CD4-positive, alpha-beta T cell (primary cell): ENCODE measurements at regions not wholly inside any gene's neighbourhood (a gene's known extent, or its start where the extent isn't known, plus 50 kb on each side); places are given as distances from the start of the nearest gene placed in this dataset.

Experiments used
- ATAC-seq: fragments of 200-7000 bp; cut with Tn5 transposase; one replicate; pipeline ENCODE4 v1.10.0; 2022; ENCODE audit warnings: mild to moderate bottlenecking; ENCODE audit not compliant: poor library complexity
- CTCF ChIA-PET: fragments of 350-600 bp; sonication (Branson Sonifier 250); formaldehyde crosslinking; loops from one replicate; lab custom pipeline; 2021; ENCODE audit warnings: antibody characterized with exemption, inconsistent platforms; lab: Charles Lee
- POLR2A ChIA-PET: fragments of 350-600 bp; sonication (Branson Sonifier 250); formaldehyde crosslinking; loops from one replicate; lab custom pipeline; 2021; ENCODE audit warnings: antibody characterized with exemption, inconsistent platforms; lab: Charles Lee
- DNase-seq, 14 experiments: peaks; one replicate each; pipeline ENCODE4 v3.0.0-alpha.2; 2013 to 2020; ENCODE audit warnings: mixed read lengths in 2 of 14
- H3K27ac ChIP-seq, 2 donors: one replicate each; pipeline versions ENCODE4 v1.5.1 to v1.7.0; 2013; ENCODE audit warnings: low read length in 2 of 2, low read depth in 1 of 2, mild to moderate bottlenecking in 1 of 2
- H3K27me3 ChIP-seq, 2 experiments: 1 replicate in 1 of 2; 2 replicates in 1 of 2; pipeline versions ENCODE4 v1.6.1 to v1.7.0; 2013; ENCODE audit warnings: low read length in 2 of 2, control low read depth in 1 of 2, mild to moderate bottlenecking in 1 of 2, moderate library complexity in 1 of 2; ENCODE audit not compliant: insufficient read depth in 2 of 2, control insufficient read depth in 1 of 2
- H3K36me3 ChIP-seq: one replicate; pipeline ENCODE4 v1.6.1; 2013; ENCODE audit warnings: low read length, control low read depth; ENCODE audit not compliant: insufficient read depth
- H3K4me1 ChIP-seq: one replicate; pipeline ENCODE4 v1.6.1; 2013; ENCODE audit warnings: low read length, control low read depth; ENCODE audit not compliant: insufficient read depth
- H3K4me3 ChIP-seq: one replicate; pipeline ENCODE4 v1.5.1; 2013; ENCODE audit warnings: mild to moderate bottlenecking, low read length, moderate library complexity
- H3K9me3 ChIP-seq, 2 experiments: 1 replicate in 1 of 2; 2 replicates in 1 of 2; pipeline versions ENCODE4 v1.6.1 to v1.7.0; 2013; ENCODE audit warnings: low read length in 2 of 2, mild to moderate bottlenecking in 2 of 2, control low read depth in 1 of 2, moderate library complexity in 1 of 2; ENCODE audit not compliant: control insufficient read depth in 1 of 2, insufficient read depth in 1 of 2
- H3K27ac Mint-ChIP-seq: one replicate; pipeline ENCODE4 v1.8.0; 2020; ENCODE audit warnings: mixed read lengths
- H3K27me3 Mint-ChIP-seq: one replicate; pipeline ENCODE4 v1.8.0; 2021; ENCODE audit warnings: mixed read lengths
- H3K36me3 Mint-ChIP-seq: one replicate; pipeline ENCODE4 v1.8.0; 2021; ENCODE audit warnings: low read depth, mixed read lengths
- H3K4me1 Mint-ChIP-seq: one replicate; pipeline ENCODE4 v1.8.0; 2021; ENCODE audit warnings: low read depth, mixed read lengths
- H3K4me3 Mint-ChIP-seq: one replicate; pipeline ENCODE4 v1.8.0; 2020; ENCODE audit warnings: mild to moderate bottlenecking, mixed read lengths
- H3K9me3 Mint-ChIP-seq: one replicate; pipeline ENCODE4 v1.8.0; 2020; ENCODE audit warnings: mixed read lengths
- intact Hi-C, 2 experiments: fragments of 100-400 bp; cut with DNase I in 1 of 2; cut with micrococcal nuclease in 1 of 2; formaldehyde crosslinking; loops; one replicate each; pipeline versions ENCODE4 v1.15.1 to v1.9.0; 2023 to 2025; cut with DNase I, micrococcal nuclease
- TF ChIP-seq, protein P1 (sequence below): fragments of 200-600 bp; IDR thresholded peaks from one replicate; pipeline ENCODE4 v1.8.0; 2022; ENCODE audit warnings: antibody characterized with exemption, mild to moderate bottlenecking

DNA sequence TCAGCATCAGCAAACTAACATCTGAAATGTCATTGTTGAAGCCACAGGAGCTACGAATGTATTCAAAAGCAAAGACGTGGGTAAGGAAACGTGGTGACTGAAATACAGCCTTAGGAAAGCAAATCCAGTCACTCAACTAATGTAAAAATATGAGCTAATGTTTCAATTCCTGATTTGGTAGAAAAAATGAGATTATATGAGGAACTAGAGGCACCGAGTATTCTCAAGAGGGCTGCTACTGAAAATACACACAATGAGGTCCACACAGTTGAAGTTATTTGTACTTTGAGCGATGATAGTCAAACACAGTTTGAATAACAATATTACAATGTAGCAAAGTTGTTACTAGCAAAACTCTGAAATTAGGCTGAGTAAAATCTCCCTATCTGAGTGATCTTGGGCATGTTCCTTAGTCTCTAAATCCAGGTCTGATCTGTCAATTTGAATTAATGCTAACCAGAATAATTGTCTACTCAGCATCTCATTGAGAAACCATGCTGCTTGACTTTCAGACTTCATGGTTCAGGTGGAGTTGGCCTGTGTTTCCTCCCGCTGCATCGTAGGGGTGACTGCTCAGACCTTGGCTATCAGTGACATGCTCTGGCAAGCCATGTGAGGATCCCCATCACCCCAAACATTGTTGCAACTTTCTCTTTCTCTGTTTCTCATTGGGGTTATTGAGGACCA, 467.1 kb upstream of the SOX5 start:
- Mint-ChIP-seq H3K9me3 (peaks cover 2% of the 10 kb centered on the region), H3K36me3 (no peaks in the 10 kb centered on the region), H3K4me3 (no peak overlapping the region), H3K27me3 (no peaks in the 10 kb centered on the region), H3K27ac (no peak overlapping the region), H3K4me1 (no peaks in the 10 kb centered on the region)
- intact Hi-C loops, result no loop called here
- Histone ChIP-seq H3K36me3 (no peaks in the 10 kb centered on the region), H3K4me1 (no peaks in the 10 kb centered on the region), H3K27ac (no peak overlapping the region), H3K27me3 (no peaks in the 10 kb centered on the region), H3K4me3 (no peak overlapping the region), H3K9me3 (no peaks in the 10 kb centered on the region)
- TF ChIP-seq, protein P1, sequence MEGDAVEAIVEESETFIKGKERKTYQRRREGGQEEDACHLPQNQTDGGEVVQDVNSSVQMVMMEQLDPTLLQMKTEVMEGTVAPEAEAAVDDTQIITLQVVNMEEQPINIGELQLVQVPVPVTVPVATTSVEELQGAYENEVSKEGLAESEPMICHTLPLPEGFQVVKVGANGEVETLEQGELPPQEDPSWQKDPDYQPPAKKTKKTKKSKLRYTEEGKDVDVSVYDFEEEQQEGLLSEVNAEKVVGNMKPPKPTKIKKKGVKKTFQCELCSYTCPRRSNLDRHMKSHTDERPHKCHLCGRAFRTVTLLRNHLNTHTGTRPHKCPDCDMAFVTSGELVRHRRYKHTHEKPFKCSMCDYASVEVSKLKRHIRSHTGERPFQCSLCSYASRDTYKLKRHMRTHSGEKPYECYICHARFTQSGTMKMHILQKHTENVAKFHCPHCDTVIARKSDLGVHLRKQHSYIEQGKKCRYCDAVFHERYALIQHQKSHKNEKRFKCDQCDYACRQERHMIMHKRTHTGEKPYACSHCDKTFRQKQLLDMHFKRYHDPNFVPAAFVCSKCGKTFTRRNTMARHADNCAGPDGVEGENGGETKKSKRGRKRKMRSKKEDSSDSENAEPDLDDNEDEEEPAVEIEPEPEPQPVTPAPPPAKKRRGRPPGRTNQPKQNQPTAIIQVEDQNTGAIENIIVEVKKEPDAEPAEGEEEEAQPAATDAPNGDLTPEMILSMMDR, result no peak
- ATAC-seq (no peak), DNase-seq (no peak)
- POLR2A ChIA-PET, result no interaction called here
- CTCF ChIA-PET, result no interaction called here

DNA sequence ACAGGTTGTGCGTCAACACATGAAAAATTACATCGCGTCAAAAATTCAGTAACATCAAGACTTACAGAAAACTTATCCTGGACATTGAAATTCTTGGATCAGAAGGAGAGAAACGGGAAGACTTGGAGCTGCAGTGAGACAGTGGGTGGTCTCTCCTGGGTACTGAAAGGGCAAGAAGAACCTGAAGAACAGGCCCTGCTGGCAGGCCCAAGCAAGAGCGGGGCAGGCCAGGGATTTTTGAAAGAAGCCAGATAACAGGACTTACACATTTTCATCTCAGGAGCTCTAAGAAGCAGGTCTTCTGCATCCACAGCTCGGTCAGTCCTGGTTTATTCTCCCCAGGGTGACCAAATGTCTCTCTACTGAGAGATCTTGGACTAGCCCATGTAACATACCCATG, 466.5 kb upstream of the SOX5 start:
- ATAC-seq, result no peak
- Mint-ChIP-seq H3K36me3 (no peaks in the 10 kb centered on the region), H3K4me3 (no peak overlapping the region), H3K4me1 (no peaks in the 10 kb centered on the region), H3K27me3 (no peaks in the 10 kb centered on the region), H3K27ac (no peak overlapping the region), H3K9me3 (peaks cover 3% of the 10 kb centered on the region)
- TF ChIP-seq, protein P1, result no peak
- no peaks in the 10 kb centered on the region for H3K36me3 ChIP-seq
- H3K4me1 ChIP-seq, result no peaks in the 10 kb centered on the region
- POLR2A ChIA-PET, result no interaction called here
- CTCF ChIA-PET, result no interaction called here
- no peak for DNase-seq
- H3K27me3 ChIP-seq, result no peaks in the 10 kb centered on the region
- intact Hi-C loops, result no loop called here
- no peak overlapping the region for H3K4me3 ChIP-seq
- no peak overlapping the region for H3K27ac ChIP-seq
- H3K9me3 ChIP-seq, result no peaks in the 10 kb centered on the region

DNA sequence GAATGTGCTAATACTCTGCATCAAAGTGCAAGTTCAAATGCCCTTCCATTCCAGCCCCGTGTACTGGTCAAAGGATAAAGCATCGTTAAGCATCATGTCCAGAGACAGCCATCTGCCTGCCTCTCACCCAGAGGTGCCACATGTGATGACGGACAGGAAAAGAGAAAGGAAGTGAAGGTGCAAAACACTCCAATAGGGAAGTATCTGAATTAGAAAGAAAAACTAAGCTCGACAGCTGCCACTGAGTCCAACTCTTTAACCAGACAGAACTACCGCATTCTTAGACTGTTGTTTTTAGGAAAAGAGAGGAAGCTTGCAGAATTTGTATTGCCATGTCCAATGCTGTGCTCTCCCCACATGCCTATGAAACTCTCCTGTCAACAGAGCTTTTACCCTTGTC, 465.0 kb upstream of the SOX5 start:
- H3K4me3 ChIP-seq, result no peak overlapping the region
- Mint-ChIP-seq H3K9me3 (peaks cover 3% of the 10 kb centered on the region), H3K27ac (no peak overlapping the region), H3K4me1 (no peaks in the 10 kb centered on the region), H3K27me3 (no peaks in the 10 kb centered on the region), H3K36me3 (no peaks in the 10 kb centered on the region), H3K4me3 (no peak overlapping the region)
- intact Hi-C loops, result no loop called here
- H3K36me3 ChIP-seq, result no peaks in the 10 kb centered on the region
- ChIA-PET POLR2A (no interaction called here), CTCF (no interaction called here)
- ATAC-seq (no peak), DNase-seq (no peak)
- H3K27me3 ChIP-seq, result no peaks in the 10 kb centered on the region
- H3K27ac ChIP-seq, result no peak overlapping the region
- TF ChIP-seq, protein P1, result no peak
- H3K9me3 ChIP-seq, result no peaks in the 10 kb centered on the region
- H3K4me1 ChIP-seq, result no peaks in the 10 kb centered on the region
